ENCODE measurements at regions not wholly inside any gene's neighbourhood (a gene's known extent, or its start where the extent isn't known, plus 50 kb on each side); places are given as distances from the start of the nearest gene placed in this dataset.

DNA sequence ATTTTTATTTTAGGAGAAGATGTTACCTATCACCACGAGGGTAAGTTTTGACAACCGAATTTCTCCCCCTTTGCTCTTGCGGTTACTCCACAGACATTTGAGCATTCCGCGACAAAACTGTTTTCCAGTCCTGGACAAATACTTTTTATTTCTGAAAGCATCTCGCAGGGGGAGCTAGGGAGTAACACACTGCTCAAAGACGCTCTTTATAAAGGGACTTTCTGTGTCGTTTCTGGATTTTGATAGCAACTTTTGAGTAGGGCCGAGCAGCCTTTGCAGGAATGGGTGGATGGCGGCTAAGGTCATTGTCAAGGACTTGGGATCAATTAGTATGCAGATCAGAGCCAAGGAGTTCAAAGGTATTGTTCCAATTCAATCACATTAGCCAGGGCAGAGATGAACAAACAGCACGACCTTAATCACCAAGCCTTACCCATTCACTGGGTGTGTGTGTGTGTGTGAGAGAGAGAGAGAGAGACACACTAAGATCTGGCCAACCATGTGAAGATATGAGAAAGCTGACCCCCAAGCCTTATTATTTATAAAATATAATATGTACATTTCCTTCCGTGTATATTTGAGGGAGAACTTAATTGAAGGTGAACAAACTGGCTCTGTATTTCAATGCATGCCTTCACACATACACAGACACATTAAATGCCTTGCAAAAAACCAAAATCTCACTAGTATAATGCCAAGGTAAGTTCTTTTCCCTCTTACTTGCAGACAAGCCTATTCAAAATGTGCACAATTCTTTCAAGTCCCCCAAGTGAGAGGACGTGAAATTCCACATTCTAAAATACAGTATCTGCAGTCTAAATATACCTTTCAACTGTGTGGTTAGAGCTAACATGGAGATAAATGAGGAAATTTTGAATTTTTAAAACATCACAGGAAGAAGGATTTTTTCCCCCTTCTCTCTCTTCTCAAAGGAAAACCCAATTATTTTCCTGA, 613.8 kb downstream of the VRK1 start:
- TF ChIP-seq EZH2 (IDR thresholded peaks at IDR 0.05; ENCODE audit: insufficient read depth, poor library complexity, severe bottlenecking) (no peak), EZH2phosphoT487 (IDR thresholded peaks at IDR 0.05; ENCODE audit: insufficient read depth, low read depth) (no peak)

Measured in GM23248 (cell line).